ENCODE measurements at regions not wholly inside any gene's neighbourhood (a gene's known extent, or its start where the extent isn't known, plus 50 kb on each side); places are given as distances from the start of the nearest gene placed in this dataset.

DNA sequence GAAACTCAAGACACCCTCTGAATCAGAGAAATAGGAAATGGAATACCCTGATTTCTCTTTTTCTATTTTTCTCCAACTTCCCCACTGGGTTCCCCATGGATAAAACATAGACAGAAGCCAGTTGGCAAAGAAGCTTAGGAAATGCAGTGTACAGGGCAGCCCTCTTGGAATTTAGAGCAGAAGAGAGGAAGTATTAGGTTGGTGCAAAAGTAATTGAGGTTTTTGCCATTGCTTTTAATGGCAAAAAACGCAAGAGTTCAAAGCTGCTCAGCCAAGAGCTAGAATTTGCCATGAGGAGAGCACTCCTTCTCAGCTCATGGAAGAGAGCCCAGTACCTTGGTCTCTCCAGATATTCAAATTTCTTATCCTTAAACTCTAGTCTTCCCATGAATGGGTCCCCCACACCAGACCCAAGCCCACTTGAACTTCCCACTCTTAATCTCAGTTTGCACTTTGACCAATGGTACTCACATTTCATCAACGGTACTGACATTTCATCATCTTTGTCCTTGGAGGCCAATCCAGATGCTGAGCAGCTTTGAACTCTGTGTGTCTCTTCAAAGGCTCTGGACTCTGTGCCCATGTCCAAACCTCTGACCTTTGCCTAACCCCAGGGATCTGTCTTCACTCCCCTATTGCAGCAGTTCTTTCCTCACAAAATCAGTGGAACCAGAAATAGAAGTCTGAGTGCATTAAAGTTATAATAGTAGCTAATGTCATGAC is 73.2 kb upstream of the PPP1R3C start:
- no peak overlapping the region for H3K4me3 ChIP-seq (ENCODE audit: low read depth, low read length)
- DNase-seq (ENCODE audit: low read depth) = no peak
- TF ChIP-seq, protein P1, sequence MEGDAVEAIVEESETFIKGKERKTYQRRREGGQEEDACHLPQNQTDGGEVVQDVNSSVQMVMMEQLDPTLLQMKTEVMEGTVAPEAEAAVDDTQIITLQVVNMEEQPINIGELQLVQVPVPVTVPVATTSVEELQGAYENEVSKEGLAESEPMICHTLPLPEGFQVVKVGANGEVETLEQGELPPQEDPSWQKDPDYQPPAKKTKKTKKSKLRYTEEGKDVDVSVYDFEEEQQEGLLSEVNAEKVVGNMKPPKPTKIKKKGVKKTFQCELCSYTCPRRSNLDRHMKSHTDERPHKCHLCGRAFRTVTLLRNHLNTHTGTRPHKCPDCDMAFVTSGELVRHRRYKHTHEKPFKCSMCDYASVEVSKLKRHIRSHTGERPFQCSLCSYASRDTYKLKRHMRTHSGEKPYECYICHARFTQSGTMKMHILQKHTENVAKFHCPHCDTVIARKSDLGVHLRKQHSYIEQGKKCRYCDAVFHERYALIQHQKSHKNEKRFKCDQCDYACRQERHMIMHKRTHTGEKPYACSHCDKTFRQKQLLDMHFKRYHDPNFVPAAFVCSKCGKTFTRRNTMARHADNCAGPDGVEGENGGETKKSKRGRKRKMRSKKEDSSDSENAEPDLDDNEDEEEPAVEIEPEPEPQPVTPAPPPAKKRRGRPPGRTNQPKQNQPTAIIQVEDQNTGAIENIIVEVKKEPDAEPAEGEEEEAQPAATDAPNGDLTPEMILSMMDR (IDR thresholded peaks at IDR 0.05; ENCODE audit: control insufficient read depth, extremely low read depth, insufficient read depth) = no peak

DNA sequence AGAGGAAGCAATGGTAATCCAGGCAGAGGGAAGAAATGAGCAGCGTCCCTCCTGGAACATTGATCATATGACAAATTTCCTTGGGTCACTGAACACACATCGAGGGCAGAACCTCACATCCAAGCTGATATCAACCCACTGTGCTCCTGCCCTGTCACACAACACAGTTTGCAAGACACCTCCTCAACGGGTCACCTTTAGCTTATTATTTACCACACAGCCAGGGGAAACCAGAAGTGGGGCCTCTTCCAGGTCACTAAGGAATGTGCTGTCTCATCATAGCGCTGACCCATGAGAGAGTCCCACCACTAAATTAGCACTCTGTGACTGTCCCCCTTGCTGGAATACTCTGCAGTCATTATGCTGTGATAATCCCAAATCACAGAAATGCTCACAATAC is 69.7 kb upstream of the PPP1R3C start:
- TF ChIP-seq, protein P1 (IDR thresholded peaks at IDR 0.05; ENCODE audit: control insufficient read depth, extremely low read depth, insufficient read depth) = no peak
- no peak overlapping the region for H3K4me3 ChIP-seq (ENCODE audit: low read depth, low read length)
- DNase-seq (ENCODE audit: low read depth) = no peak

DNA sequence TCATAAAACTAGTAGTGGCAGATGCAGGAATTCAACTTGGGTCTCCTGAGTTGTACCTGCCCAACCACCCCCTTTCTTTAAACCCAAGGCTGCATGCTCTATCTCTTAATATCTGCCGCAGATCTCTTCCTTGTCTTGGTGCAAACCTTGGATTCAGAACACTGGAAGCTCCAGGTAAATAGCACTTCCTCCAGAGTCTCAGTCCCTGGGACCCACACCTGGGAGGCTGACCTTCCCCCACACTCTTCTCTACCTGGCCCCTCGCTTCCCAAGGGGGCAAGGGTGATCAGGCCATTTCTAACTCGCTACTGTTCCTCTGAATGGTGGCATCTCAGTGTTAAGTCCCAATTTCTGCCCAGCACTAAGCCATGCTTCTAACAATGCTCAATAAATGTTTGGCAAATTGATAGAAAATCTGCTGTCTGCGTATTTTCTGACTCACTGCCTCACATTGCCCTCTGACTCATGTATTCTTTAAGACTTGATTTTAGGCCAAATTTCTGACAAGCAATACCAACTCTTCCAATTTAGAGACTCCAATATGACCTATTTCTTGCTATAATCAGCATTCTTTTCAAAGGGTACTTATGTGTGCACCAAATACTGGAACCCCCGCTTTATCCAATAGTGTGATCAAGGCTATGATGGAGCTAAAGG is 68.0 kb upstream of the PPP1R3C start:
- TF ChIP-seq, protein P1 (IDR thresholded peaks at IDR 0.05; ENCODE audit: control insufficient read depth, extremely low read depth, insufficient read depth) = no peak
- H3K4me3 ChIP-seq (ENCODE audit: low read depth, low read length) = no peak overlapping the region
- no peak for DNase-seq (ENCODE audit: low read depth)

DNA sequence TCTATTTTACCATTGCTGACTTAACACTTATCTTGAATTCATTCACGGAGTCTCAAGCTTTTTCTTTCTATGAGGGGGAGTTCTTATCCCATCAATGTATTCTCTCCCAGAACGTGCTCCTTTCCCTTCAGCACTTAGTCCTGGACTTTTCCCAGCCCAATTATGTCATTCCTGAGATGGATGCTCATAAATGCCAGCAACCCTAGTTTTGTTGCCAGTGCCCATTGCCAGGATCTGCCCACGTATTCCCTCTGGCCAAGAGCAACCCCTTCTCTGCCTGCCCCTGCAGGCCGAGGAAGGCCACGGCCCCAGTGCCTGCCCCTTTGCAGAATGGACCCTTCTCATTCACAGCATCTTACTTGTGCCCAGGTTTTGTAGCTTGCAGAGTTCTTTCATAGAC is 67.4 kb upstream of the PPP1R3C start:
- no peak for DNase-seq (ENCODE audit: low read depth)
- H3K4me3 ChIP-seq (ENCODE audit: low read depth, low read length) = no peak overlapping the region
- TF ChIP-seq, protein P1 (IDR thresholded peaks at IDR 0.05; ENCODE audit: control insufficient read depth, extremely low read depth, insufficient read depth) = no peak

DNA sequence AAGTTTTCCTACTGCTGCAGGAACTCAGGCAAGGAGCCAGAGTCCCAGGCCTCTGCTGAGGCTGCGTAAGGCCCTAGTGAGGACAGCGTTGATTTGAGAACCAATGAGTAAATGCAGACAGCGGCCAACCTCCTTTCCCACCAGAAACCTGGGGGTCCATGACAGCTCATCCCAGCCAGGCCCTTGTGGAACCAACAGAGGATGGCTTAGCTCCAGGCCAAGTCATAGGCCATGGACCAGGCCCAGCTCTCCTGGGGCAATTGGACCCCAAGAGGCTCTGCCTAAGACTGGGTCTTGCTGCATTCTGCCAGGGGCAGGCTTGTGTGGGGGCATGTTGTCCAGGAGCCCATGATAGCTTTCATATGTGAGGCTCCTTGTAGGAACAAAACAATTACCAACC is 65.4 kb upstream of the PPP1R3C start:
- no peak overlapping the region for H3K4me3 ChIP-seq (ENCODE audit: low read depth, low read length)
- TF ChIP-seq, protein P1 (IDR thresholded peaks at IDR 0.05; ENCODE audit: control insufficient read depth, extremely low read depth, insufficient read depth) = no peak
- no peak for DNase-seq (ENCODE audit: low read depth)

DNA sequence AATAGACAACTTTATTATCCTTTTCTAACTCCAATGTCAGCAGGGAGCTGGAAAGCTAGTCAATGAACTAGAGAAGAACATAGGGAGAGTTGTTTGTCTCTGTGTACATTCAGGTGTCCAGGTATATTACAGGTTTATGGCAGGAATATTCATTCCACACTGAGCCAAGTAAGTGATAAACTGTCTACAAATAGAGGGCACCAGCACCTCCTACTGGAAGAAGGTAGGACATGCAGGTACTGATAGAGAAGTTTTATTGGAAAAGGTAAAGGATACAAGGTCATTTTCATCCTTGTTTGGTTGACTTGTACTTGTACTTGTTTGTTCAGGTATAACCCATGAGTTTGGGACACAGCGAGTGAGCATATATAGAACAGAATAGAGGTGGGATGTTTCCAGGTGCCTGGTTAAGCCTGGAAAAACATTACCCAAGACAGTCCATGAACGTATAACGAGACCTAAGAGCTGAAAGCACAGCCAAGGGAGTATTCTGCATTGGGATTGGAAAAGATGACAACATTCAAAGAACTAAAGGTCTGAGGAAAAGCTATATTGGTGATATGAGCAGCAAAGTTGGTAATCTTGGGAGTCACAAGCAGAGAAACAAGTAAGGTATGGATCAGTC is 61.4 kb upstream of the PPP1R3C start:
- TF ChIP-seq, protein P1 (IDR thresholded peaks at IDR 0.05; ENCODE audit: control insufficient read depth, extremely low read depth, insufficient read depth) = peak; percentile 93
- no peak overlapping the region for H3K4me3 ChIP-seq (ENCODE audit: low read depth, low read length)
- DNase-seq (ENCODE audit: low read depth) = peak; percentile 73
